MM.1S (cell line): ENCODE measurements at regions not wholly inside any gene's neighbourhood (a gene's known extent, or its start where the extent isn't known, plus 50 kb on each side); places are given as distances from the start of the nearest gene placed in this dataset.

ENCODE experiments used
- CTCF ChIP-seq: fragments of 300-600 bp; sonication (generic); IDR thresholded peaks from 2 replicates; pipeline ENCODE4 v1.5.1; 2016; ENCODE audit warnings: antibody characterized with exemption, low read length, mixed read lengths
- EZH2 ChIP-seq: fragments of 300-600 bp; sonication (generic); optimal IDR thresholded peaks from 2 replicates; pipeline ENCODE3; 2017; ENCODE audit warnings: low read depth, mild to moderate bottlenecking, antibody characterized with exemption, low read length, mixed read lengths
- EZH2phosphoT487 ChIP-seq: fragments of 300-600 bp; sonication (generic); IDR thresholded peaks from 2 replicates; pipeline ENCODE4 v1.6.1; 2018; ENCODE audit warnings: antibody characterized with exemption, low read length

- TF ChIP-seq CTCF, result no peak
- TF ChIP-seq EZH2, result no peak
- no peak for TF ChIP-seq EZH2phosphoT487
These were observed 221.8 kb upstream of the GGTLC1 start for GRCh38 chr20:24210356-24210755.
